ENCODE measurements at regions not wholly inside any gene's neighbourhood (a gene's known extent, or its start where the extent isn't known, plus 50 kb on each side); places are given as distances from the start of the nearest gene placed in this dataset.
A peak's percentile ranks its signal among the peaks of the same experiment; 100 is the strongest.
"Not testable (repeated sequence)": the region's sequence is repeated elsewhere in the genome, so short reads cannot be mapped to it uniquely, and the experiment has no call there.

DNA sequence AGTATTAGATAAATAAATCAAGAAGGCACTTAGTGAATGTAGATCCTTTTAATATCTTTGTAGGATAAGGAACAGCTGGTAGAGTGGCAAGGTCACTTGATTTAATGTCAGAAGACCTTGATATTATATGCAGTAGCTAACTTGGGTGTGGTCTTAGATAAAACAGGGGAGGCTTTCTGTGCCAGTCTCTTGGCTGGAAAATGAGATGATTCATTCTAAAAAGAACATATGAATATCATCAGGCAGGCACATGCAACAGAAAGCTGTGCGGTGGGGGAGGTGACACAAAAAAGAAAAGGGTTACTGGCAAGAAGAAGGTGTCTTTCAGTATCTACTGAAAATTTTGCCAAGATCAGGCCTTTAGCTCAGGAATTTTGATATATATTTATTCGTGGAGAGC, 931.7 kb upstream of the CELF4 start:
- no peak for DNase-seq

DNA sequence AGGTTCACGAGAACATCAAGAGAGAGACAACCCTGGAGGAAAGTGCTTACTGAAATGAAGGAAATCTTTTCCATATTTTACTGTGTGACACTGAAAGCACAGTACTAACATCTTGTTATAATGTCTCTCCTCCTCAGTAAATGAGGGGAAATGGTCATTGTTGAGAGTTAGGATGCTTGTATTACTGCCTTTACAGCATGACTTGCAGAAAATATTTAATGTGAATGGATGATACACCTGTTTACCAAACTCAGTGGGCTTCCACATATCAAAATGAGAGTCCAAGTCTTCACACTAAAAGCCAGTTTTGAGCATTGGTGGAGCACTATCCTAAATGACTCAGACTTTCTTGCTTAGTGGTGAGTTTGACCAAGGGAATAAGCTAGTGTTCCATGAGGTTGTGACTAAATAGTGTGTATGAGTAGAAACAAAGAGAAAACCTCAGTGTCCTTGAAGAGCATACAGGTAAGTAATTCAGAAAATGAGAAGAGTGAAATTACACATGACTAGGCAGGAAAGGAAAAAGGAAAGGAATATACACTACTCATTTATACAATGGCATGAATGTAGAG, 930.7 kb upstream of the CELF4 start:
- DNase-seq, result no peak

DNA sequence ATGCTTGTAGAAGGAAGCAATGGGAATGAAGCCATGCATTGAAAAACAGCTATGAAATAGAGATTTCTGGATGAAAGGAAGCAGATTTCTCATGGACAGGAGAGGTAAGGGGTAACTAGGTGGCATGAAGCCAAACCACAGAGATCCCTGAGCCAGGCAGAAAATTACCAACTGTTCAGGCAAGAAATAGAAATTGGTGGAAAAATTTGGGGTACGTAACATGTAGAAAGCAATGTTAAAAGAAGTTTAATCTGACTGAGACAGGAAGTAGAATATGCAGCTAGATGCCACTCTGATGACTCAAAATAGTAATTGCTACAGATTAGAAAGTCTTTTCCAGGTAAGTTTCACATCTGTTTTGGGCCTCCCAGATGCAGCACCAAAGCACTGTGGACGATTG, 928.5 kb upstream of the CELF4 start:
- no peak for DNase-seq

DNA sequence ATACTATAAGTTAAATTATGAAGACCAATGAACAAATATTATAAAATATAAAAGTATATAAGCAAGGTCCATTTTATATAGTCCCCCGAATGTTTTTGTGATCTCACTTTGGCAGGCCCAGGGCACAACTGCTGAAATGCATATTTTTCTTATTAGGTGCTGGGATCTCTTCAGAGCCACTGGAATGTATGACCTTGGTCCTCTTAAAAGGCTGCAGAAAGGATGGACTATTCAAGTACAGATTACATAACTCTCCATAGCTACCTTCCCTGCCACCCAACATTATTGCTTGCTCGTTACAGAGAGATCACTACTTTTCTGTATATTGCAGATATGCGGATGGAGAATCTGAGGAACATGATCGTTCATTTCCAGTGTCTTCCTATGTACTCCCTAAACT, 925.6 kb upstream of the CELF4 start:
- no peak for DNase-seq

DNA sequence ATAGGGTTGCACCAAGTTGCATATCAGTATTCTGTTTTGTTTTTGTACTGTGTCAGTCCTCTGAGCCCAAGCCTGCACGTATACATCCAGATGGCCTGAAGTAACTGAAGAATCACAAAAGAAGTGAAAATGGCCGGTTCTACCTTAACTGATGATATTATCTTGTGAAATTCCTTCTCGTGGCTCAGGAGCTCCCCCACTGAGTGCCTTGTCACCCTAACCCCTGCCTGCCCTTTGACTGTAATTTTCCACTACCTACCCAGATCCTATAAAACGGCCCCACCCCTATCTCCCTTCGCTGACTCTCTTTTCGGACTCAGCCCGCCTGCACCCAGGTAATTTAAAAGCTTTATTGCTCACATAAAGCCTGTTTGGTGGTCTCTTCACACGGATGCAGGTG, 924.1 kb upstream of the CELF4 start:
- DNase-seq, result not testable (repeated sequence)

DNA sequence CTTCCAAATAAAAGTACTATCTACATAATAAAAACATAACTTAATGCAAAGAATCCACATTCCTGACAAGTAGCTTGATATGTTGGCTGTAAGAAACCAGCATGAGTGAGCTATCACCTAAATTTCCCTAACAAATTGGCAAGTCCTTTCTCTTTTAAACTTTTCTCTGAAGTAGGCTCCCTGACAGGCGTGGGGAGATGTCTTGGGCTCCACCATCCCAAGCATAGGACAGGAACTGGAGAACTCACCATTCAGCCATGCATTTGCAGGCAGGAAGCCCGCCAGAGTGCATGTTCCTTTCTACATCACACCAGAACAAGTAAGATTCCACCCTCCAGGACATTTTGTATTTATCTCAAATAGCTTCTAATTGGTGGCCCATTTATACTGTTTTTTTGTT, 921.9 kb upstream of the CELF4 start:
- DNase-seq, result no peak

DNA sequence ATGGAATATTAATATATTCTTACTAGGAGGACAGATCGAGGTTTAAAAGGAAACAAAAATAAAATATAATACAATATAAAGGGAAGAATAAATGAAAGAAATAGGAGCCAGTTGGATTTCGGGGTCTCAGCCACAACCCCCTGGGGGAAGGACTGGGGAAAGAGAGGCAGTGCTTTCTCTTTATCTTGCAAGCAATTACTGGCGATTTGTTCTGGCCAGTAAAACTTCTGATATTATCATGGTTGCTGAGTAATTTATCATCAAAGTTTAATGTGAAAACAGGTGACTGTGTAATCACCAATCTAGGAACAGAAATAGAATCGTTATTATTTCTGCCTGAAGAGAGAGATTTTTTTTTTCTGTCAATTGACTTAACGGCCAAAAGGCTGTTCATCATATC, 917.7 kb upstream of the CELF4 start:
- DNase-seq, result no peak

DNA sequence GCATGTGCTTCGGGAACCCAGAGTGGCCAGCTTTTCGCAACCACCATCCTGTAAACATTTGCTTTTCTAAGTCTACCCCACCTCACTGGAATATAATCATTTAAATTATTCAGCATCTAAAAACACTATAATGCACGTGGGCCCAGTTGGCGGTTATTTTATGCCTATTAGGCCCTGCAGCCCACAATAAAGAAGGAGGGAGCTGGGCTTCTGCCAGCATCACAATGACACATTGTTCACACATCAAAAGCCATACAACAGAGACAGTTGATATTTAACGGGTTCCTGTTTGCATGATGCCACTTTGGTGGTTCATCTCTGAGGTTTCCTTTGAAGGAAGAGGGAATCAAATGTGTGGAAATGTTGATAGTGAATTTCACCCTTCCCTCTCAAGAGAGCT, 916.0 kb upstream of the CELF4 start:
- DNase-seq, result no peak

DNA sequence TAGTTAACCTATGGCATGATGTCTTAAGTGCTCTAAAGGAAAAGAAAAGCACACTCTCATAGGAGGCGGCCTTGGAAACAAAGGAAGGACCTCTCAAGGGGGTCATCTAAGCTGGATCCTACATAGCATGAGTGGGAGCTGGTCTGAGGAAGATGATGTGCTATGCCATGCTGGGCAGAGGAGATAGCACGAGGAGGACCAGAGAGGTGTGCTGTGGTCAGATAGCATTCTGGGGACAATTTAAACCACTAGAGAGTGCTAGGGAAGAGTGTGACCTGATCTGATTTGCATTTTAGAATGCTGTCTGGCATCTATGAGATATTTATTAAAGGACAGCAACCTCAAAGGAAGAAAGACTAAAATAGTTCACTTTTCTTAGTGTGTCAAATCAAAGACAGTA, 910.1 kb upstream of the CELF4 start:
- DNase-seq, result no peak

DNA sequence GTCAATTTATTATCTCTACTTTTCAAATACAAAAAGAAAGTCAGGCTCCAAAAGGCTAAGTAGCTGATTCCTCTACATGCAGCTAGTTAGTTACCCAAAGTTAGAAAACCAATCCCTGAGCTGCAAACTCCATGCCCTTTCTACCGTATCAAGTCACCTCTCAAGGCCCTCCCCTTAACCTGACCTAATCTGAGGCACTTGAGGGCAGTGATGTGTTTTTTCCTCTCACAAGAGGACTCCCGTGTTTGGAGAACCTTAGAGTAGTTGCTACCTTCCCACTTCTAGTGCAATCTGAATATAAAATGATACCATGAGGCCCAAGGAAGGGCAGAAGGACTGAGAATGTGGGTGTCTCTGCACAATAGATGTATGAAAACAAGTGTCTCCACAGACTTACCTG, 907.9 kb upstream of the CELF4 start:
- no peak for DNase-seq

DNA sequence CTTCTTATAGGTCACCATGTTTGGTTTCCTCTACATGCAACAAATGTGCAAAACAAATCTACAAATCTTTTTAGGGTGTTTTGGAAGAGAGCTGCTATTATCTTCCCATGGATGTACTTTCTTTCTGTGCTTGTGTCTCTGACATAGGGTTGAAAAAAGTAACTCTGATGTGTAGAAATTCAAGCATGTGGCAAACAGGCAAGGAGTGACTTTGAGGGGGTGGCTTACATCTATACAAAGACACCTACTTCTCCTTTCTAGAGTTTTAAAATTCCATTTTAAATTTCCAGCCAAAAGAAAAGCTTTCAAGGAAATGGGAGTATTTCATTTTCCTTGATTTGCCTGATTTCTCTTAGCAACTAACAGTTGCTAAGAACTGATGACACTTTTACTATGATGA, 904.8 kb upstream of the CELF4 start:
- no peak for DNase-seq

DNA sequence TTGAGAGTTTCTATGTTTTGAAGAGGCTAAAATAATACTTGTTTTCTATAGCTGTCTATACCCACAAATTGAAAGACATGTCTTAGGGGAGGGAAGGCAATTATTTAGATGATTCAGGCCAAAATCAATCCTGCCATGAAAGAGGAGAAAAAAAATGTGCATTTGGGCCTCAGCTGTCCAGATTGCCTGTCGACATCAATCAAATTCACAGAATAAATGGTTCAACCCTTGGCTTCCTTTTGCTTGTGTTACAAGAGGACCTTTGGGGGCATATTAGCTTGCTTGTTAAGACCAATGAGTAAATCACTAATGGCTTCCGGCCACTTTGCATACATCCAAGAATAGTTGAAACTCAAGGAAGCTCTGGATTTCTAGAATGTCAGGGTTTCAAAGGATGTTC, 900.8 kb upstream of the CELF4 start:
- no peak for DNase-seq

DNA sequence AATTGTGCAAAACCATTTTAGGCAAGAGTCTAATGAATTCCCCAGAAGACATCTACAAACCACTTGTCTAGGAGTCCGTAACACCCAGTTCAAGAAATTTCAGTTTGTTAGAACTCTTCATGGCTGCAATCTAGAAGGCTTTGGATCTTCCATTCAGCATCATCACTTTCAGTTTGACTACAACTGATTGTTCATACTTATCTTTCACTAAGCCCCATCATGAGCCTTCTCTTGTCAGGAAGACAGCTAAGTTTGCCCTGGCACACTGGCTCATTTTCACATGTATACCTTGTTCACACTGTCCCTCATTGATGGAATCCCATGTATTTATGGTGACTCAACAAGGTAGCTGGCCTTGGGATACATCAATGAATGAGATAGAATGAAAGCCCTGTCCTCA, 898.4 kb upstream of the CELF4 start:
- no peak for DNase-seq

DNA sequence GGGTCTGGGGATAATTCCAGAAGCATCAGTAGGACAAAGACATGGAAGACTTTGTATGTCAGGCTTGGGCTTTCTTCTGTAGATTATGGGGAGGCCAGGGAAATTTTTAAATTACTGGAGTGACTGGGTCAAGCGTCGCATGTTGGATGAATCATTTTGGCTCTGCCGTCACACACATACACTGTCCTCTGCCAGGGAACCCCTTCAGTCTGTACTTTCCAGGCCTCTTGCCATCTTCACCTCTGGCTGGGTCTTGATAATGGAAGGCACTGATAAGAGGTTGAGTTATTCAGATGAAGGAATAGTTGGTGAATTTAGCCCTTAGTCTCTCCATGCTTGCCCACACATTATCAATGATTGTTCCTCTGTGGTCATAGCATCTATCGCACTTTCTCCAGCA, 895.1 kb upstream of the CELF4 start:
- no peak for DNase-seq

DNA sequence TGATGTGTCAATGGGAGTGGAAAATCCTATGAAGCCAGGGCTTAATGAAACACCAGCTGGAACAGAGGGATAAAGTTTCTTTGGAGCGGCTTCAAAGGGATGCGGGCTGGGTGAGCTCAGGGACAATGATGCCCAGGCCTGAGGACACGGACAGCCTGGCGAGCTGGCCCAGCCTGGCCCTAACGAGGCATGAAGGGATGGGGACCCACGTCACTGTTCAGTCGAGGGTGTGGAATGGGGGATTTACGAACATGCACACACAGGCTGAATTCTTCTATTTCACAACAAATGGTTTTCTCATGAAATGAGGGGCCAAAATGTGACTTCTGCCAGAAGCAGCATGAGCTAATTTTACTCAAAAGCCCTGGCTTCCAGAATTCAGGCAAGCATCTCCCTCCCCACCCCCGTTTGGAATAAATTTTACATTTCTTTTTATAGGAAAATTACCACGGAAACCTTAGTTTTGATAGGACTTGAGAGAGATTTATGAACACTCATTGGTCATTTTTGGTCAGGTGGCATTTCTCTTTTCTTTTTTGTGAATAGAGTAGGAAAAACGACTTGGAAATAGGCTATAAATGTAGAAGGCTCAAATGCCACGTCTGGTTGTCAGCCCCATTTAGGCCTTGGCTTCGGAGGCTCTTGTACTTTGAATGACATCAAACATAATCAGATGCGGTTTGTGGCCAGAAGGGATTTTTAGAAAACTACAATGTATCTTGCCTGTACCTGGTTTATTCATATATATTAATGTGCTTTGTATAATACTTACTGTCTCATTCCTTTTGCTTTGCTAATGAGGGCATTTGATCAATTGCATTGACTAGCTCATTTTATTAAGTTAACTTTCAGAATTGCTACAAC, 893.8 kb upstream of the CELF4 start:
- DNase-seq, result peak; percentile 60

DNA sequence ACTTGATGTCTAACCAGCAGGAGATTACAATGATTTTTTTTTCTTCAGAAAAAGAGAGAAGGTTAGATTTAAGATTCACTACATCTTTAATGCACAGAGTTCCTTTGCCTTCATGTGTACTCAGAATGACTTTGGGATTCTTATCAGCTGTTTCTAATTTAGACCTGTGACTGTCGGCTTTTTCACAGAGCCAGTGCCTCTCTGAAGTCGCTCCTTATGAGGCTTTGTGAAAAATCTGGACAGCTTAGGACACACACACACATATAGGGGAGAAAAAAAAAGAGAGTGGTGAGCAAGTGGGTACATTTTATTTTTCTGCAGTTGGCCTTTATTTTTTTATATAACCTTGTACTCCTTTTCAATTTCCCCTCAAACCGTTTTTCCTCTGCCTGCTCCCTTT, 893.1 kb upstream of the CELF4 start:
- no peak for DNase-seq

DNA sequence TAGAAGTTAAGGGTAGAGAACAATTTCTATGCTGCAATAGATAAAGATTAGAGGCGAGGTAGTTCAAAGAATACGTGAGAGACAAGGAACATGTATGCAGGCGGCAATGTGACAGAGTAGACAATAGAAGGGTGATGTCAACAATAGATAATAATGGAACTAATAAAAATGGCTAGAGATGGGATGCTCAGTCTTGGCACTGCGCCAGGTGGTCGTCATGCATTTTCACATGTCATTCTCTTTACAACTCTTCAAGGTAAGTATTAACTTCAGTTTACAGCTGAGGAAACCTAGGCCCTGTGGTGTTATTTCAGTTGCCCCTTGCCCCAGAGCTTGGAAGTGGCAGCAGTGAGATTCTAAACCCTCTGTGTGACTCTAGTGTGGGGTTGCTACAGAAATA, 890.7 kb upstream of the CELF4 start:
- DNase-seq, result no peak

DNA sequence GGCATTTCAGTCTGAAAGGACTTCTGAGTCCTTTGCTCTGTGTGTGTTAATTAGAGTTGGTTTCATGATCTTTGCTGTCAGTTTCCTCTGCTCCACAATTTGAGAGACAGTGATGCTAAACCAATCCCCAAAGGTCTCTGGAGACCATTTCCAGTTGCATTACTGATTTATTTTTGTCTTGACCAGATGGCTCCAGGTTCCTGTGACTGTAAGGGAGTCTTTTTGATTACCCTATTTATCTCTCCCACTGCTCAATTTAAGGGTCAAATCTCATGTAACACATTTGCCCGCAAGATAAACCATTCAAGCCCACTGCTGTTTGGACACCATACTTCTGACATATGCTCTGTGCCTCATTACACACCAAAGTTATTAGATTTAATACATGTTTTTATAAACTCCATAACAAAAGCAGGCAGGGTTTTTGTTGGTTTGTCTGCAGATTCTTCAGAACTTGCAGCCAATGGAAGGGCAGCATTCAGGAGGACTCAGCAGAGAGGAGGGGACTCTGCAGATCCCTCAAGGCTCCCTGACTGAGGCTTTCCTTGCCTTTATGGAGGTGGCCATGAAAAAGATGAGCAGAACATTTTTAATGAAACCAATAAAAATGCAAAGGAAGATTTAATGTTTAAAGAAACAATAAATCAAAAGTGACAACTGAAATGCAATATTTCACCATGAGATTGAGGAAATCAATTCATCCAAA, 889.3 kb upstream of the CELF4 start:
- DNase-seq, result no peak

DNA sequence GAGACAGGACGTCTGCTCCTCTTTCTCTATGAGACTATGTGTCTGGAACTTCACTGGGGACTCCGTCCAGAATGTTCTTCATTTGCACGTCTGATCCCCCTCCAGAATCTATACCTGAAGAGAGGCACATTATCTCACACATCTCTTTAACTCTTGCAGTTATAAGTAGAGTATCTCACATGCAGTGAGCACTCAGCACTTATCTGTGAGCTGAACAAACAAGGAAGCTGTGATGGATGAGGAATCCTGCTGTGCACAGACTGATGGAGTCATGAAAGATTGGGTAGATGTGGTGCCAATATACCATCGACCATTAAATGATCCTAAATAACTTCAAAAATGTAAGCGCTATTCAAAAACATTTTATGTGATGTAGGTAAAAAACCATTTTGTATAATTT, 888.3 kb upstream of the CELF4 start:
- no peak for DNase-seq

DNA sequence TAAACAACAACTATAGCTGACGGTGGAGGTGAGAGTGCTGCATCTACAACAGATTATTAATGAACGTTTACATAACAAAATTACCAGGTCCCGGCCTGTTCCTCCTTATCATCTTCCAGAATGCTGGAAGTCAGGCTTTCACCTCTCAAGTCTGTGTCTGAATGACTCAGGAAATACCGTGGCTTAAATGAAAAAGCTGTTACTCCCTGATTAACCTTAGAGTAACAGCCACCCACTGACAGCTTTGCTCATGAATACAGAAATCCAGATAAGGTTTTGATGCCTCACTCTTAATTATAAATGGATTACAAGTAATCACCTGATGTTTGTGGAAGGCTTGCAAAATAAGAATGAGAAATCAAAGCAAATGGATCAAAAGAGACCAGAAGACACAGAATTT, 885.3 kb upstream of the CELF4 start:
- DNase-seq, result no peak

DNA sequence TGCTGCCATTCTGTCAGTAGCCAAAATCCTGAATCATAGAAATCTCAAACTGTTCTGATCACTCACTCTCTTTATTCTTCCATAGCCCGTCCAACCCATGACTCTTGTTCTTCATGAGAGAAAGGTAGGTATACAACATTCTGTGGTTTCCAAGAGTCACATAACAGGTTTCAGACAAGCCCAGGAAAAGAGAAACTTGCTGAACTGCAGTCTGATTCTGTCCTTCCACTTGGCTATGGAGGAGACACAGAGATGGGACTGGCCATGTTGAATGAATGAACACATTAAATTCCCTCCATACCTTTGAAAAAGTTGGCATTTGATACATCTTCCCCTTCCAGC, 880.2 kb upstream of the CELF4 start:
- DNase-seq, result no peak

DNA sequence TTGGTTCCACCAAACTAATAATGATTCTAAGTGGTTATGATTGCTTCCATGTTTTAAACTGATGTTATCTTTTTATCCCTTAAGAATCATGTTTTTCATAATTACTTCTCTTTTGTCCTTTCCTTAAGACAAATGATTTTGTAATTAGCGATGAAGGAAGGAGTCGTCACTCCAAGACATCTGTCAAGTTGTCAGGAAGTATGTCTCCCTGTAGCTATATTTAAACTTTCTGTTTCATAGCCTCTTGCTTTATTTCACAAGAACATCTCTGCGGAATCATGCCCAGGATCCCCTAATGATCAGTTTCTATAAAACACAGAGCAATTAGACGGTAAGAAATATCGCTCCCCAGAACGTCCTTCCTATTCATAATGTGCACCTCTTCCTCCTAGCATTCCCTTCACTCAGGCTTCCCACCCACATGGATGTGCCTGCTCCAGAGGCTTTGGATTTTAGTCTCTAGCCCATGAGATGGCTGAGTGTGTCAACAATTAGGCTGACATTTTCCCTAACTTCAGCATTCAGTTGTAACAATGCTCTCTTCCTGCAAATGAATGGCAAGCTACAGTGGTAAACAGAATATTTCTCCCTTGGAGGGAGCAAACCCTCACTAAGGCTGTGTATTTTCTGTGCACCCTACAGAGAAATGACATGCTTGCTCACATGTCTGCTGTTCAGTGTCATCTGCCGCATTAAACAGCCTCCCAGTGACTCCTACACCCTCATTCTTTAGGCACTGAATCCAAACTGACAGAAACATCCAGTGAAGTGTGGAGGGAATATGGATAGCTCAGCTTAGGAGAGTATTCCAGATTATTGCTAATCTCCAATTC, 879.6 kb upstream of the CELF4 start:
- no peak for DNase-seq

DNA sequence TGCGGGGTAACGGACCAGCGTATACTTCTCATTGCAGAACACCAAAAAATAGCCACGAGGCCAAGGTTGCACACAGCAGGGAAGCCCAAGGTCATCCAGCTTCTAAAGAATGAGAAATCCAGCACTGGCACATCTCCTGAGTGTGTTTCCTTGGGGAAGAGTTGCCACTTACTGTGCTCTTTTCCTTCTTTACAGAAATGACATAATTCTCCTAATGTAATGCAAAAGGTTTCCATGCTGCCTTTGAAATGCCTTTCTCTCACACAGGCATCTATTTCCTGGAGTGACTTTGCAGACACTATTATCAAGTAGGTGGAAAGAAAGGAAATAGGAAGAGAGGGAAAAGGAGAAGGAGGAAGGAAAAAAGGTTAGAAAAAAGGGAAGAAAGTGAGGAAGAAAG, 862.1 kb upstream of the CELF4 start:
- no peak for DNase-seq
